B cell (primary cell): ENCODE measurements at regions not wholly inside any gene's neighbourhood (a gene's known extent, or its start where the extent isn't known, plus 50 kb on each side); places are given as distances from the start of the nearest gene placed in this dataset.

Experiments used
- ATAC-seq: fragments of 200-7000 bp; cut with Tn5 transposase; one replicate; pipeline ENCODE4 v1.10.0; 2021; ENCODE audit warnings: low read depth, mild to moderate bottlenecking, moderate number of reproducible peaks, moderate library complexity
- CTCF ChIA-PET: fragments of 350-600 bp; sonication (Branson Sonifier 250); formaldehyde crosslinking; loops from one replicate; lab custom pipeline; 2021; ENCODE audit warnings: antibody characterized with exemption, inconsistent platforms; lab: Charles Lee
- POLR2A ChIA-PET: fragments of 350-600 bp; sonication (Branson Sonifier 250); formaldehyde crosslinking; loops from one replicate; lab custom pipeline; 2021; ENCODE audit warnings: antibody characterized with exemption; lab: Charles Lee
- DNase-seq: peaks from one replicate; pipeline ENCODE4 v3.0.0; 2013
- H2AFZ ChIP-seq: 2 replicates; pipeline ENCODE4 v1.6.1; 2012; ENCODE audit warnings: mild to moderate bottlenecking, low read depth, low read length; ENCODE audit not compliant: insufficient read depth, poor library complexity, severe bottlenecking
- H3K27ac ChIP-seq, 2 donors: 1 replicate in 1 of 2; 2 replicates in 1 of 2; pipeline ENCODE4 v1.5.1; 2012 to 2013; ENCODE audit warnings: low read length in 2 of 2, mild to moderate bottlenecking in 2 of 2, moderate library complexity in 1 of 2
- H3K27me3 ChIP-seq, 4 experiments: fragments of 200-600 bp in 1 of 4; sonication (generic) in 1 of 4; replicated peaks in 1 of 4; 1 replicate in 2 of 4; 2 replicates in 2 of 4; pipeline versions ENCODE4 v1.6.1 to v1.7.0; 2013 to 2016; ENCODE audit warnings: low read length in 3 of 4, mild to moderate bottlenecking in 2 of 4, mixed read lengths in 1 of 4, moderate library complexity in 1 of 4; ENCODE audit not compliant: insufficient read depth in 4 of 4, control insufficient read depth in 3 of 4; ENCODE audit errors: control extremely low read depth in 1 of 4
- H3K36me3 ChIP-seq, 2 experiments: replicated peaks in 1 of 2; 1 replicate in 1 of 2; 2 replicates in 1 of 2; pipeline versions ENCODE4 v1.6.1 to v1.7.1; 2013; ENCODE audit warnings: low read length in 1 of 2; ENCODE audit not compliant: insufficient read depth in 2 of 2, control insufficient read depth in 1 of 2; ENCODE audit errors: control extremely low read depth in 1 of 2, extremely low read depth in 1 of 2
- H3K4me1 ChIP-seq, 2 donors: fragments of 200-600 bp in 1 of 2; sonication (generic) in 1 of 2; 1 replicate in 1 of 2; 2 replicates in 1 of 2; pipeline versions ENCODE4 v1.5.1 to v1.6.1; 2013 to 2017; ENCODE audit warnings: low read length in 2 of 2; ENCODE audit not compliant: control insufficient read depth in 2 of 2, insufficient read depth in 2 of 2
- H3K4me2 ChIP-seq: replicated peaks from 2 replicates; pipeline ENCODE3; 2012; ENCODE audit warnings: mild to moderate bottlenecking, low read depth, low read length; ENCODE audit not compliant: poor library complexity, severe bottlenecking
- H3K4me3 ChIP-seq, 5 experiments: fragments of 200-600 bp in 1 of 5; sonication (generic) in 1 of 5; 1 replicate in 3 of 5; 2 replicates in 2 of 5; pipeline versions ENCODE4 v1.5.1 to v1.7.0; 2011 to 2016; ENCODE audit warnings: low read length in 4 of 5, mild to moderate bottlenecking in 4 of 5, low read depth in 2 of 5, control low read depth in 1 of 5, moderate library complexity in 1 of 5; ENCODE audit not compliant: insufficient read depth in 1 of 5; ENCODE audit errors: control extremely low read depth in 1 of 5, extremely low read depth in 1 of 5
- H3K79me2 ChIP-seq: fragments of 200-600 bp; sonication (generic); one replicate; pipeline ENCODE4 v1.6.0; 2016; ENCODE audit warnings: low read length; ENCODE audit not compliant: control insufficient read depth, insufficient read depth
- H3K9ac ChIP-seq: fragments of 200-600 bp; sonication (generic); 2 replicates; pipeline ENCODE4 v1.6.1; 2017; ENCODE audit warnings: mild to moderate bottlenecking, low read length, moderate library complexity
- H3K9me3 ChIP-seq, 3 donors: one replicate each; pipeline versions ENCODE4 v1.6.1 to v1.7.1; 2013; ENCODE audit warnings: low read length in 2 of 3; ENCODE audit not compliant: control insufficient read depth in 2 of 3, insufficient read depth in 1 of 3; ENCODE audit errors: control extremely low read depth in 1 of 3
- H4K20me1 ChIP-seq: 2 replicates; pipeline ENCODE4 v1.6.0; 2012; ENCODE audit warnings: mild to moderate bottlenecking, low read length; ENCODE audit not compliant: insufficient read depth, control insufficient read depth, poor library complexity, severe bottlenecking
- H3K27ac Mint-ChIP-seq: one replicate; pipeline ENCODE4 v1.8.0; 2021; ENCODE audit warnings: mixed read lengths
- H3K27me3 Mint-ChIP-seq: one replicate; pipeline ENCODE4 v1.8.0; 2021; ENCODE audit warnings: mixed read lengths
- H3K4me1 Mint-ChIP-seq: one replicate; pipeline ENCODE4 v1.8.0; 2021; ENCODE audit warnings: mixed read lengths
- H3K4me3 Mint-ChIP-seq: one replicate; pipeline ENCODE4 v1.8.0; 2021; ENCODE audit warnings: mixed read lengths
- H3K9me3 Mint-ChIP-seq: one replicate; pipeline ENCODE4 v1.8.0; 2022; ENCODE audit warnings: mixed read lengths; ENCODE audit not compliant: insufficient read depth
- CTCF ChIP-seq: fragments of 200-600 bp; IDR thresholded peaks from one replicate; pipeline ENCODE4 v1.8.0; 2022; ENCODE audit warnings: antibody characterized with exemption, mild to moderate bottlenecking
- EZH2 ChIP-seq: IDR thresholded peaks from 2 replicates; pipeline ENCODE4 v1.6.1; 2012; ENCODE audit warnings: borderline replicate concordance, low read depth, mild to moderate bottlenecking, moderate library complexity, low read length; ENCODE audit not compliant: insufficient read depth, poor library complexity, severe bottlenecking
- WGBS: methylation state at CpG from one replicate; pipeline ENCODE4 v1.1.5; 2013; ENCODE audit warnings: missing lambda C conversion rate; ENCODE audit not compliant: insufficient coverage; 5-methylcytosine and 5-hydroxymethylcytosine counted together
- intact Hi-C: fragments of 100-400 bp; cut with micrococcal nuclease; formaldehyde crosslinking; loops from one replicate; pipeline ENCODE4 v1.10.0; 2022

- Histone ChIP-seq H3K27ac (no peak overlapping the region), H3K4me3 (no peak overlapping the region), H3K36me3 (no peaks in the 10 kb centered on the region), H3K9me3 (no peaks in the 10 kb centered on the region), H3K4me1 (no peaks in the 10 kb centered on the region), H3K79me2 (no peaks in the 10 kb centered on the region), H2AFZ (no peak overlapping the region), H3K27me3 (no peaks in the 10 kb centered on the region), H3K9ac (no peak overlapping the region), H3K4me2 (no peak overlapping the region), H4K20me1 (no peaks in the 10 kb centered on the region)
- H3K4me1 Mint-ChIP-seq = no peaks in the 10 kb centered on the region
- peaks cover 8% of the 10 kb centered on the region for H3K27me3 Mint-ChIP-seq
- ATAC-seq (no peak), DNase-seq (no peak)
- intact Hi-C loops = no loop called here
- CTCF ChIA-PET = no interaction called here
- WGBS = 71% methylated on average over 1 of the region's 5 CpGs
- no peaks in the 10 kb centered on the region for H3K9me3 Mint-ChIP-seq
- POLR2A ChIA-PET = no interaction called here
- TF ChIP-seq CTCF = no peak
- no peak for TF ChIP-seq EZH2
- H3K4me3 Mint-ChIP-seq = no peak overlapping the region
- H3K27ac Mint-ChIP-seq = no peak overlapping the region
These were observed 330.3 kb downstream of the C11orf87 start for GRCh38 chr11:109752212-109752825.

- ChIA-PET POLR2A (no interaction called here), CTCF (no interaction called here)
- no peak overlapping the region for H2AFZ ChIP-seq
- Mint-ChIP-seq H3K27me3 (peaks cover 3% of the 10 kb centered on the region), H3K4me1 (no peaks in the 10 kb centered on the region), H3K4me3 (no peak overlapping the region), H3K9me3 (peaks cover 2% of the 10 kb centered on the region), H3K27ac (no peak overlapping the region)
- H3K4me1 ChIP-seq = no peaks in the 10 kb centered on the region
- no peak overlapping the region for H3K4me2 ChIP-seq
- H3K36me3 ChIP-seq = no peaks in the 10 kb centered on the region
- H4K20me1 ChIP-seq = no peaks in the 10 kb centered on the region
- no peaks in the 10 kb centered on the region for H3K27me3 ChIP-seq
- no peak overlapping the region for H3K27ac ChIP-seq
- no peak overlapping the region for H3K4me3 ChIP-seq
- ATAC-seq = no peak
- no peak overlapping the region for H3K9ac ChIP-seq
- no peak for DNase-seq
- no CpG with 5 or more reads among the region's 1 CpG for WGBS
- TF ChIP-seq EZH2 (no peak), CTCF (no peak)
- intact Hi-C loops = no loop called here
- H3K79me2 ChIP-seq = no peaks in the 10 kb centered on the region
- H3K9me3 ChIP-seq = peaks cover 0 to 2% (median 0%) of the 10 kb centered on the region in 3 donors
These were observed 334.5 kb downstream of the C11orf87 start for GRCh38 chr11:109756521-109756920.
